ENCODE measurements at regions not wholly inside any gene's neighbourhood (a gene's known extent, or its start where the extent isn't known, plus 50 kb on each side); places are given as distances from the start of the nearest gene placed in this dataset.
"Not testable (repeated sequence)": the region's sequence is repeated elsewhere in the genome, so short reads cannot be mapped to it uniquely, and the experiment has no call there.

DNA sequence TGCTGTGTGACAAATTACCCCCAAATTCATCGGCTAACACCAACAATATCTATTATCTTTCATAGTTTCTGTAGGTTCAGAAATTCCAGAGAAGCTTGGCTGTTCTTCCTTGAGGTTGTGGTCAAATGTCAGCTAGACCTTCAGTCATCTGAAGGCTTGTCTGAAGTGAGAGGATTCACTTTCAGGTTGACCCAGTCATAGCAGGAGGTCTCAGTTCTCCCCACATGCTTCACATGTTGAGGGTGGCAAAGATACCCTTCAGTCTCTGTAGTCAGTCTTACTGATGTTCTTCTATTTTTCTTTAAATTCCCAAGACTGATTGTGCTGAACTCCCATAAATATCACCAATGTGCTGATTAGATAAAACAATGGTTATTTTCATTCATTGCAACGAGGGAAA lies 1692.0 kb downstream of the REEP3 start:
- Mint-ChIP-seq H3K27me3 (no peaks in the 10 kb centered on the region), H3K4me1 (no peaks in the 10 kb centered on the region), H3K27ac (no peak overlapping the region), H3K4me3 (no peak overlapping the region), H3K9me3 (peaks cover 0 to 12% (median 0%) of the 10 kb centered on the region in 9 donors), H3K36me3 (no peaks in the 10 kb centered on the region)
- ATAC-seq (no peak), DNase-seq (no peak)
- POLR2A ChIA-PET = no interaction called here

DNA sequence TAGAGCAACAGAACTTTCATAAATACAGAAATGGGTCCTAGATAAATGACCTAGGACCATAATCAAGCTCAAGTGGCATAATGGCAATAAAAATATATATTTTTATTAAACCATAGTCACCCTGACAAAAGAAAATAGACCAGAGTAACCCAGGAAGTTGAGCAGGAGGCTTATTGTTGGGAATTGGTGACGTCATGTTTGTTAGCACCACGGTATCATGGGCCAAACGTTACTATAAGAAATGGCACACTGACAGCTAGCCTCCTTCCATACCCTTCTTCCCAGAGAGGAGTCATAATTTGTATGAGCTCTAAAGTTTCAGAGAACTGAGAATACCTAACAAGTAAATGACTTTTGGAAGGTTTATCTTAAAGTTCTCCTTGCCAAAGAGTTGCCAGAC lies 1698.2 kb downstream of the REEP3 start:
- Mint-ChIP-seq H3K27me3 (no peaks in the 10 kb centered on the region), H3K27ac (no peak overlapping the region), H3K36me3 (peaks cover 0 to 2% (median 0%) of the 10 kb centered on the region in 3 donors), H3K4me1 (no peaks in the 10 kb centered on the region), H3K9me3 (peaks cover 0 to 12% (median 2%) of the 10 kb centered on the region in 9 donors), H3K4me3 (no peak overlapping the region)
- DNase-seq = no peak
- no peak for ATAC-seq
- POLR2A ChIA-PET = no interaction called here

- H3K4me3 Mint-ChIP-seq = no peak overlapping the region
- POLR2A ChIA-PET = no interaction called here
- no peak for ATAC-seq
- no peak overlapping the region for H3K27ac Mint-ChIP-seq
- H3K4me1 Mint-ChIP-seq = no peaks in the 10 kb centered on the region
- H3K36me3 Mint-ChIP-seq = no peaks in the 10 kb centered on the region
- peaks cover 0 to 11% (median 6%) of the 10 kb centered on the region in 9 donors for H3K9me3 Mint-ChIP-seq
- no peak for DNase-seq
- no peaks in the 10 kb centered on the region for H3K27me3 Mint-ChIP-seq
These were observed 1694.7 kb upstream of the LRRTM3 start for GRCh38 chr10:65231148-65231547.

DNA sequence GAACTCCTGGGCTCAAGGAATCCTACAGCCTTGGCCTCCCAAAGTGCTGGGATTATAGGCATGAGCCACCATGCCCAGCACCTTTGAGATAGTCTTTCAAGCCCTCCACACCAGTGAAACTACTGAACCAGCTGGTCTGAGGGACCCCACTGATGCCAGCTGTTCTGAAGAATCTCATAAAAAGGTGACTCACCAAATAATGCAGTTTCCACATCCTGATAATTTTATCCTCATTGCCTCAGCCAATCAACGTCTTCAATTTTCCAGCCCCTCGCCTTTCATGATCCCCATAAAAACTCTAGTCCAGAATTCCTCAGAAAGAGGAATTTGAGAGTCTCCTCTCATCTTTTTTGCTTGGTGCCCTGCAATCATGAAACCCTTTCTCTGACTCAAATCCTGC lies 1691.6 kb upstream of the LRRTM3 start:
- POLR2A ChIA-PET = no interaction called here
- H3K9me3 Mint-ChIP-seq = peaks cover 0 to 9% (median 3%) of the 10 kb centered on the region in 9 donors
- no peaks in the 10 kb centered on the region for H3K27me3 Mint-ChIP-seq
- H3K4me3 Mint-ChIP-seq = no peak overlapping the region
- no peak for ATAC-seq
- no peak overlapping the region for H3K27ac Mint-ChIP-seq
- DNase-seq = no peak
- H3K4me1 Mint-ChIP-seq = no peaks in the 10 kb centered on the region
- no peaks in the 10 kb centered on the region for H3K36me3 Mint-ChIP-seq

DNA sequence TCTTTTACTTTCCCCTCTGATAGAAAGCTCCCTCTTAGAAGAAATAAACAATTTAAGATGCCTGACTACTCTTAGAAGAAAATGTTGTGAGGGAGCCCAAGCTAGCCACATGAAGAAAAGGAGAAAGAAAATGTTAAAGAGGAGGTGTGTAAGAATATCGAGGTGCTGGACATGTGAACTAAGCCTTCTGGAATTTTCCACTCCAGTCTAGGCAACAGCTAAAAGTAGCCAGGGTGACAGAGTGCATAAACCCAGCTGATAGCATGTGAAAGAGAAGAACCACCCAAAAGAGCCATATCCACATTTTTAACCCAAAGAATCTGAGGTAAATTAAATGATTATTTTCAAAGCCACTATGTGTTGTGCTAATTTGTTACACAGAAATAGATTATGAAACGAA lies 1690.6 kb upstream of the LRRTM3 start:
- no peaks in the 10 kb centered on the region for H3K36me3 Mint-ChIP-seq
- POLR2A ChIA-PET = no interaction called here
- no peak overlapping the region for H3K4me3 Mint-ChIP-seq
- no peaks in the 10 kb centered on the region for H3K27me3 Mint-ChIP-seq
- H3K9me3 Mint-ChIP-seq = peaks cover 0 to 6% (median 2%) of the 10 kb centered on the region in 9 donors
- H3K27ac Mint-ChIP-seq = no peak overlapping the region
- ATAC-seq = no peak
- DNase-seq = no peak
- no peaks in the 10 kb centered on the region for H3K4me1 Mint-ChIP-seq

- no peaks in the 10 kb centered on the region for H3K36me3 Mint-ChIP-seq
- ATAC-seq (no peak), DNase-seq (no peak)
- no peak overlapping the region for H3K27ac Mint-ChIP-seq
- H3K4me3 Mint-ChIP-seq = no peak overlapping the region
- peaks cover 0 to 6% (median 2%) of the 10 kb centered on the region in 9 donors for H3K9me3 Mint-ChIP-seq
- H3K4me1 Mint-ChIP-seq = no peaks in the 10 kb centered on the region
- POLR2A ChIA-PET = no interaction called here
- no peaks in the 10 kb centered on the region for H3K27me3 Mint-ChIP-seq
These were observed 1690.0 kb upstream of the LRRTM3 start for GRCh38 chr10:65235846-65236245.

DNA sequence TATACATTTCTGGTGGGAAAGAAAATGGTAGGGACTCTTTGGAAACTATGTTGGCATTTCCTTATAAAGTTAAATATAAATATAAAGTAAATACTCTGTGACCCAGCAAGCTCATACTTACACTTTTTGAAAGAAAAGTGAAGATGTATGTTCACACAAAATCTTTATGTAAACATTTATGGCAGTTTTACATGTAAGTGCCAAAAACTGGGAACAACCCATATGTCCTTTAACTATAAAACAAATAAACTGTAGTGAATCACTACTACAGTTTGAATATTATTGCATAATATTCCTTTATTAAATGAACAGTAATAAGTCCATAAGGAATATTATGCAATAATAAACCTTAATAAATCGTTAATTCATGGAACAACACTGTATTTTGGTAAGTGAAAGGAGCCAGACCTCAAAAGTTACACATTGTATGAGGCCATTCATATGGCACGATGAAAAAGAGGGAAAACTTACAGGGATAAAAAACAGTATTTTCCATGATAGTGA lies 1660.3 kb upstream of the LRRTM3 start:
- H3K9me3 Mint-ChIP-seq = peaks cover 0 to 27% (median 4%) of the 10 kb centered on the region in 9 donors
- no peaks in the 10 kb centered on the region for H3K27me3 Mint-ChIP-seq
- ATAC-seq (no peak), DNase-seq (no peak)
- H3K36me3 Mint-ChIP-seq = no peaks in the 10 kb centered on the region
- no peak overlapping the region for H3K27ac Mint-ChIP-seq
- H3K4me3 Mint-ChIP-seq = no peak overlapping the region
- POLR2A ChIA-PET = no interaction called here
- no peaks in the 10 kb centered on the region for H3K4me1 Mint-ChIP-seq

- H3K36me3 Mint-ChIP-seq, DNase-seq, ATAC-seq, H3K27ac Mint-ChIP-seq, POLR2A ChIA-PET, H3K9me3 Mint-ChIP-seq, H3K4me1 Mint-ChIP-seq, H3K27me3 Mint-ChIP-seq, H3K4me3 Mint-ChIP-seq: not testable (repeated sequence)
These were observed 1656.3 kb upstream of the LRRTM3 start for GRCh38 chr10:65269551-65269950.

- H3K36me3 Mint-ChIP-seq = no peaks in the 10 kb centered on the region
- POLR2A ChIA-PET = no interaction called here
These were observed 1654.9 kb upstream of the LRRTM3 start for GRCh38 chr10:65270969-65271368.

DNA sequence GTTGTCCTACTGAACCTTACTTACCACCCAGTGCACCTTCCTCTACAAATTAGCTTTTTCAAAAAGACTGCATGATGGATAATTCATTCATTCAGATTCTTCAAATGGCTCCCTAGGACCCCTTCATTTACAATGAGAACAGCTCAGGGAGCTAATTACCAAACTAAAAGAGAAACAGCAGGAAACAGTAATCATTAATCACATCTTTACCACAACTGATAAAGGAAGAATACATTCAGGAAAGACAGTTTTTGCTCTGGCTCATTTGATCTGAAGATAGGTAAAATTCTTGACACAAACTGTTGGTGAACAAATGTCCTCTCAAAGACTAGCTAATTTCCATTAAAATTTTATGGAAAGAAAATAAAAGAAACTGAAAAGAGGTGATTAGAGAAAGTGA lies 1652.7 kb upstream of the LRRTM3 start:
- no peak for ATAC-seq
- POLR2A ChIA-PET = no interaction called here
- no peak overlapping the region for H3K27ac Mint-ChIP-seq
- H3K9me3 Mint-ChIP-seq = peaks cover 0 to 2% (median 0%) of the 10 kb centered on the region in 9 donors
- no peak for DNase-seq
- no peaks in the 10 kb centered on the region for H3K27me3 Mint-ChIP-seq
- H3K4me3 Mint-ChIP-seq = no peak overlapping the region
- H3K4me1 Mint-ChIP-seq = no peaks in the 10 kb centered on the region
- H3K36me3 Mint-ChIP-seq = no peaks in the 10 kb centered on the region

More at GRCh38 chr10:65270969-65271368, 1654.9 kb upstream of the LRRTM3 start:
- Mint-ChIP-seq H3K9me3 (peaks cover 0 to 2% (median 0%) of the 10 kb centered on the region in 9 donors), H3K4me3 (no peak overlapping the region), H3K27ac (no peak overlapping the region), H3K4me1 (no peaks in the 10 kb centered on the region), H3K27me3 (no peaks in the 10 kb centered on the region)
- ATAC-seq (no peak), DNase-seq (no peak)

DNA sequence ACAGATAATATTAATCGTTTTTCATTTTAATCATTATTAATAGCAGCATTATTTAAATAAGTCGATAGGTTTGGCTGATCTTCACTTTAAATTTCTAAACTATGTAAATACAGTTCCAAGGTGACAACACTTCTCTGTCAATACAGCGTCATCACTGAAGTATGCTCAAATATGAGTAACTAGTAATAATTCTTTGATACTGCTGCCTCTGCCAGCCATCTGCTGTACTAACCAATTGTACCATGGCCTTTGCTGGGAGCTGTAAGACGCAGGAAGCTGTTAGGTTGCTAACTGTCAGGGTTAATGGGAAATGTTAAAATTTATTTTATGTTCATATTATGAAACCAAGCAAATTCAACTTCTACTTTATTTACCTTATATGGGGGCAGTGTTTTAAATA lies 1650.5 kb upstream of the LRRTM3 start:
- Mint-ChIP-seq H3K36me3 (no peaks in the 10 kb centered on the region), H3K4me1 (no peaks in the 10 kb centered on the region), H3K9me3 (peaks cover 0 to 20% (median 11%) of the 10 kb centered on the region in 9 donors), H3K27ac (no peak overlapping the region), H3K27me3 (no peaks in the 10 kb centered on the region), H3K4me3 (no peak overlapping the region)
- POLR2A ChIA-PET = no interaction called here
- ATAC-seq = no peak
- no peak for DNase-seq

- H3K27me3 Mint-ChIP-seq = no peaks in the 10 kb centered on the region
- no peak for ATAC-seq
- no peaks in the 10 kb centered on the region for H3K4me1 Mint-ChIP-seq
- no peak for DNase-seq
- H3K9me3 Mint-ChIP-seq = peaks cover 0 to 33% (median 20%) of the 10 kb centered on the region in 9 donors
- no peaks in the 10 kb centered on the region for H3K36me3 Mint-ChIP-seq
- POLR2A ChIA-PET = no interaction called here
- no peak overlapping the region for H3K4me3 Mint-ChIP-seq
- H3K27ac Mint-ChIP-seq = no peak overlapping the region
These were observed 1641.3 kb upstream of the LRRTM3 start for GRCh38 chr10:65284495-65285041.

DNA sequence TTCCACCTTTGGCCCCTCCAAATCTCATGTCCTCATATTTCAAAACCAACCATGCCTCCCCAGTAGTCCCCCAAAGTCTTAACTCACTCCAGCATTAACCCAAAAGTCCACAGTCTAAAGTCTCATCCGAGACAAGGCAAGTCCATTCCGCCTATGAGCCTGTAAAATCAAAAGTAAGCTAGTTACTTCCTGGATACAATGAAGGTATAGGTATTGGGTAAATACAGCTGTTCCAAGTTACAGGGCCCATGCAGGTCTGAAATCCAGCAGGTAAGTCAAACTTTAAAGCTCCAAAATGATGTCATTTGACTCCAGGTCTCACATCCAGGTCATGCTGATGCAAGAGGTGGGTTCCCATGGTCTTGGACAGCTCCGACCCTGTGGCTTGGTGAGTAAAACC lies 1640.1 kb upstream of the LRRTM3 start:
- ATAC-seq, H3K27me3 Mint-ChIP-seq, H3K4me1 Mint-ChIP-seq, H3K27ac Mint-ChIP-seq, POLR2A ChIA-PET, H3K36me3 Mint-ChIP-seq, DNase-seq, H3K4me3 Mint-ChIP-seq: not testable (repeated sequence)
- peaks cover 1 to 33% (median 14%) of the 10 kb centered on the region in 9 donors for H3K9me3 Mint-ChIP-seq

GRCh38 chr10:65291286-65291685 lies 1634.5 kb upstream of the LRRTM3 start:
- Mint-ChIP-seq H3K27ac (no peak overlapping the region), H3K4me1 (no peaks in the 10 kb centered on the region)
- POLR2A ChIA-PET = no interaction called here

More at GRCh38 chr10:65291286-65291685, 1634.5 kb upstream of the LRRTM3 start:
- DNase-seq = no peak
- no peak overlapping the region for H3K4me3 Mint-ChIP-seq
- H3K36me3 Mint-ChIP-seq = no peaks in the 10 kb centered on the region
- H3K27me3 Mint-ChIP-seq = no peaks in the 10 kb centered on the region
- ATAC-seq = no peak
- peaks cover 0 to 12% (median 6%) of the 10 kb centered on the region in 9 donors for H3K9me3 Mint-ChIP-seq

Data from naive thymus-derived CD8-positive, alpha-beta T cell (primary cell).